Astrocyte (in vitro differentiated cells and primary cell): ENCODE measurements at regions not wholly inside any gene's neighbourhood (a gene's known extent, or its start where the extent isn't known, plus 50 kb on each side); places are given as distances from the start of the nearest gene placed in this dataset.

Experiments used
- CTCF ChIP-seq: IDR thresholded peaks from 2 replicates; pipeline ENCODE4 v1.5.1; 2011; ENCODE audit warnings: low read depth, mild to moderate bottlenecking, inconsistent platforms, low read length, moderate library complexity; ENCODE audit not compliant: insufficient read depth
- EZH2 ChIP-seq: IDR thresholded peaks from 2 replicates; pipeline ENCODE4 v1.6.1; 2012; ENCODE audit warnings: mild to moderate bottlenecking, low read length, inconsistent platforms; ENCODE audit not compliant: insufficient read depth

DNA sequence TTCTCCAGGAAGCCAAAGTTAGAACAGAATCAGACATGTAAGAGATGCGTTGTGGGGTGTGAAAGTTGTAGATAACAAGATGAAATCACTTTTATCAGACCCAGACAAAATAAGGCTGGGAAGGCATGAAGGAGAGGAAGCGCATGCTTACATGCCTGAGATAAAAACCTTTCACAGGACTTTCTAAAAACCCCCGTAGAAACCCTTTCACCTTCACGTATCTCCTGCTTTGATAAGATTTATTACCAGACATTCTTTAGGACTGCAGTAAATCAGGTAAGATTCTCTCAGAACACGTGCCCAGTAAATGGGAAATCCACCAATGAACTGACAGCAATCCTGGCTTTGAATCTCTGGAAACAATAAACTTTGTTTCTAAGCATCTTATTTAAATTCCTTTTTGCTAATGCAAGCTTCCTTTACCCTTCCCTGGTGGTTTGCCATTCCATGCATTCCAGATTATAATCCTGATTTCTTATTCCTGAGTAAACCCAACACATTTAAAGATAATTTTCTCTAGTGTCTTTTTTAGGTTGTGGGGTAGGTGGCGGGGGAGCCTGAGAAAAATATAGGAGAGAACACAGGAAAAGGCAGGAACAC, 254.6 kb upstream of the LDB2 start:
- TF ChIP-seq CTCF (no peak), EZH2 (no peak)
